GM13976 (cell line): ENCODE measurements at regions not wholly inside any gene's neighbourhood (a gene's known extent, or its start where the extent isn't known, plus 50 kb on each side); places are given as distances from the start of the nearest gene placed in this dataset.

Experiments
- DNase-seq: peaks from one replicate; pipeline ENCODE4 v3.0.0; 2012; ENCODE audit warnings: low spot score
- CTCF ChIP-seq: IDR thresholded peaks from 2 replicates; pipeline ENCODE4 v1.5.1; 2012; ENCODE audit warnings: borderline replicate concordance, mild to moderate bottlenecking; ENCODE audit not compliant: insufficient read depth; ENCODE audit errors: extremely low read depth, missing control alignments, control extremely low read depth
- in situ Hi-C: fragments of 300-500 bp; cut with MboI; formaldehyde crosslinking; loops from one replicate; pipeline ENCODE4 v1.12.0; 2022; ENCODE audit warnings: low sequenced_read_pairs, mixed read lengths, inconsistent platforms; ENCODE audit not compliant: unreplicated experiment

- in situ Hi-C loops: no loop called here
- TF ChIP-seq CTCF: no peak
- no peak for DNase-seq
Measured at GRCh38 chr5:90117005-90117404, 292.6 kb downstream of the CETN3 start.

- no peak for TF ChIP-seq CTCF
- no peak for DNase-seq
- in situ Hi-C loops: no loop called here
Measured at GRCh38 chr5:90113108-90113507, 296.4 kb downstream of the CETN3 start.

- in situ Hi-C loops: no loop called here
- DNase-seq: no peak
- no peak for TF ChIP-seq CTCF
Measured at GRCh38 chr5:90112033-90112692, 297.4 kb downstream of the CETN3 start.

- in situ Hi-C loops: no loop called here
- TF ChIP-seq CTCF: no peak
- no peak for DNase-seq
Measured at GRCh38 chr5:90111364-90112032, 298.1 kb downstream of the CETN3 start.

GRCh38 chr5:90109285-90109684 lies 300.3 kb downstream of the CETN3 start:
- TF ChIP-seq CTCF: no peak
- in situ Hi-C loops: no loop called here
- DNase-seq: no peak

GRCh38 chr5:90099099-90099498 lies 310.5 kb downstream of the CETN3 start:
- in situ Hi-C loops: no loop called here
- DNase-seq: no peak
- TF ChIP-seq CTCF: no peak
